ENCODE measurements at regions not wholly inside any gene's neighbourhood (a gene's known extent, or its start where the extent isn't known, plus 50 kb on each side); places are given as distances from the start of the nearest gene placed in this dataset.

GRCh38 chr9:89743573-89744254 is 138.9 kb downstream of the GADD45G start:
- TF ChIP-seq, protein P1, sequence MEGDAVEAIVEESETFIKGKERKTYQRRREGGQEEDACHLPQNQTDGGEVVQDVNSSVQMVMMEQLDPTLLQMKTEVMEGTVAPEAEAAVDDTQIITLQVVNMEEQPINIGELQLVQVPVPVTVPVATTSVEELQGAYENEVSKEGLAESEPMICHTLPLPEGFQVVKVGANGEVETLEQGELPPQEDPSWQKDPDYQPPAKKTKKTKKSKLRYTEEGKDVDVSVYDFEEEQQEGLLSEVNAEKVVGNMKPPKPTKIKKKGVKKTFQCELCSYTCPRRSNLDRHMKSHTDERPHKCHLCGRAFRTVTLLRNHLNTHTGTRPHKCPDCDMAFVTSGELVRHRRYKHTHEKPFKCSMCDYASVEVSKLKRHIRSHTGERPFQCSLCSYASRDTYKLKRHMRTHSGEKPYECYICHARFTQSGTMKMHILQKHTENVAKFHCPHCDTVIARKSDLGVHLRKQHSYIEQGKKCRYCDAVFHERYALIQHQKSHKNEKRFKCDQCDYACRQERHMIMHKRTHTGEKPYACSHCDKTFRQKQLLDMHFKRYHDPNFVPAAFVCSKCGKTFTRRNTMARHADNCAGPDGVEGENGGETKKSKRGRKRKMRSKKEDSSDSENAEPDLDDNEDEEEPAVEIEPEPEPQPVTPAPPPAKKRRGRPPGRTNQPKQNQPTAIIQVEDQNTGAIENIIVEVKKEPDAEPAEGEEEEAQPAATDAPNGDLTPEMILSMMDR (IDR thresholded peaks at IDR 0.05), result no peak
- DNase-seq, result no peak
- 67% methylated on average over 8 of the region's 8 CpGs for WGBS (ENCODE audit: insufficient coverage)
- peaks cover 4 to 12% (median 8%) of the 10 kb centered on the region in 7 donors for H3K9me3 Mint-ChIP-seq
- no peak overlapping the region for H3K27ac Mint-ChIP-seq
- Histone ChIP-seq H3K4me1 (ENCODE audit: control insufficient read depth in 1 of 2, insufficient read depth in 2 of 2, low read length in 2 of 2) (peaks cover 15 to 30% of the 10 kb centered on the region in 2 donors), H3K79me2 (ENCODE audit: insufficient read depth, low read length) (no peaks in the 10 kb centered on the region), H4K20me1 (ENCODE audit: insufficient read depth, low read length) (no peaks in the 10 kb centered on the region), H3K9me3 (replicated peaks in 1 of 2; ENCODE audit: control insufficient read depth in 1 of 2, insufficient read depth in 1 of 2, low read length in 2 of 2) (peaks cover 6 to 13% of the 10 kb centered on the region in 2 donors), H3K4me3 (replicated peaks in 1 of 3; ENCODE audit: low read depth in 2 of 3, low read length in 3 of 3) (no peak overlapping the region), H3K27ac (ENCODE audit: low read depth in 1 of 2, low read length in 2 of 2) (no peak overlapping the region), H3K9ac (ENCODE audit: insufficient read depth, low read length, poor library complexity, severe bottlenecking) (no peak overlapping the region), H2AFZ (ENCODE audit: insufficient read depth, low read depth, low read length, poor library complexity, severe bottlenecking) (no peak overlapping the region), H3K4me2 (replicated peaks; ENCODE audit: extremely low read depth, low read length, poor library complexity, severe bottlenecking) (no peak overlapping the region), H3K27me3 (ENCODE audit: control insufficient read depth in 2 of 2, insufficient read depth in 2 of 2, low read length in 2 of 2) (no peaks in the 10 kb centered on the region), H3K36me3 (replicated peaks in 1 of 2; ENCODE audit: control insufficient read depth in 1 of 2, insufficient read depth in 2 of 2, low read length in 2 of 2) (no peaks in the 10 kb centered on the region)
- intact Hi-C loops (cut with micrococcal nuclease), result no loop called here
- no peaks in the 10 kb centered on the region for H3K36me3 Mint-ChIP-seq
- H3K4me1 Mint-ChIP-seq, result peaks cover 33% of the 10 kb centered on the region
- no peak overlapping the region for H3K4me3 Mint-ChIP-seq
- peaks cover 0 to 6% (median 0%) of the 10 kb centered on the region in 3 donors for H3K27me3 Mint-ChIP-seq (ENCODE audit: low read depth in 3 of 3)

DNA sequence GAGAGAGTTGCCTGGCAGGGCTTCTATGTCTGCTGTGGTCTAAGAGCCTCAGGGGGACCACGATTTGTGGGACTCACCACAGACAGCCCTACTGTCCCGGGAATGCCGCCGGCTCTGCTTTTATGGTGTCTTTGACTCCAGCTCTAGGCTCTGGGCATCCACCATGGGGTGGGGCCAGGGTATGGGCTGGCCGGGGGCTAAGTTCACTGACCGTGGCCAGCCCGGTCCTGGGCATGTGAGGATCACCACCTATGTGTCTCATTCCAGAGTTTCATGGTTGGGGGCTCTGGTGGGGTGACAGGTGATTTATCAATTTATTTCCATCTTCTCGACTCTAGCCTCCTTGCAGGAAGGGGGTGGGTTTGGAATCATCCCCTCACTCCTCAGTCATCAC is 139.4 kb downstream of the GADD45G start:
- H4K20me1 ChIP-seq (ENCODE audit: insufficient read depth, low read length), result no peaks in the 10 kb centered on the region
- H3K4me3 Mint-ChIP-seq, result no peak overlapping the region
- 83% methylated on average over 3 of the region's 8 CpGs for WGBS (ENCODE audit: insufficient coverage)
- no peak overlapping the region for H3K4me3 ChIP-seq (replicated peaks in 1 of 3; ENCODE audit: low read depth in 2 of 3, low read length in 3 of 3)
- intact Hi-C loops (cut with micrococcal nuclease), result no loop called here
- no peaks in the 10 kb centered on the region for H3K36me3 Mint-ChIP-seq
- DNase-seq, result no peak
- no peak overlapping the region for H3K9ac ChIP-seq (ENCODE audit: insufficient read depth, low read length, poor library complexity, severe bottlenecking)
- H3K9me3 Mint-ChIP-seq, result peaks cover 4 to 12% (median 8%) of the 10 kb centered on the region in 7 donors
- H3K27me3 ChIP-seq (ENCODE audit: control insufficient read depth in 2 of 2, insufficient read depth in 2 of 2, low read length in 2 of 2), result no peaks in the 10 kb centered on the region
- H3K27ac ChIP-seq (ENCODE audit: low read depth in 1 of 2, low read length in 2 of 2), result no peak overlapping the region
- no peaks in the 10 kb centered on the region for H3K79me2 ChIP-seq (ENCODE audit: insufficient read depth, low read length)
- no peak overlapping the region for H3K4me2 ChIP-seq (replicated peaks; ENCODE audit: extremely low read depth, low read length, poor library complexity, severe bottlenecking)
- no peak overlapping the region for H2AFZ ChIP-seq (ENCODE audit: insufficient read depth, low read depth, low read length, poor library complexity, severe bottlenecking)
- H3K36me3 ChIP-seq (replicated peaks in 1 of 2; ENCODE audit: control insufficient read depth in 1 of 2, insufficient read depth in 2 of 2, low read length in 2 of 2), result no peaks in the 10 kb centered on the region
- no peak overlapping the region for H3K27ac Mint-ChIP-seq
- TF ChIP-seq, protein P1 (IDR thresholded peaks at IDR 0.05), result no peak
- peaks cover 14 to 28% of the 10 kb centered on the region in 2 donors for H3K4me1 ChIP-seq (ENCODE audit: control insufficient read depth in 1 of 2, insufficient read depth in 2 of 2, low read length in 2 of 2)
- H3K4me1 Mint-ChIP-seq, result peaks cover 28% of the 10 kb centered on the region
- peaks cover 0 to 6% (median 0%) of the 10 kb centered on the region in 3 donors for H3K27me3 Mint-ChIP-seq (ENCODE audit: low read depth in 3 of 3)
- H3K9me3 ChIP-seq (replicated peaks in 1 of 2; ENCODE audit: control insufficient read depth in 1 of 2, insufficient read depth in 1 of 2, low read length in 2 of 2), result peaks cover 6 to 13% of the 10 kb centered on the region in 2 donors
